Ishikawa (cell line): ENCODE measurements at regions not wholly inside any gene's neighbourhood (a gene's known extent, or its start where the extent isn't known, plus 50 kb on each side); places are given as distances from the start of the nearest gene placed in this dataset.

Source experiments
- CEBPB ChIP-seq: IDR thresholded peaks from 2 replicates; pipeline ENCODE4 v1.6.1; 2012
- CREB1 ChIP-seq: IDR thresholded peaks from 2 replicates; pipeline ENCODE4 v1.6.1; 2012; ENCODE audit warnings: low read depth
- EGR1 ChIP-seq: IDR thresholded peaks from 2 replicates; pipeline ENCODE4 v1.6.1; 2012
- EP300 ChIP-seq: IDR thresholded peaks from 2 replicates; pipeline ENCODE4 v1.6.1; 2012; ENCODE audit warnings: borderline replicate concordance
- FOXM1 ChIP-seq: IDR thresholded peaks from 2 replicates; pipeline ENCODE4 v1.6.1; 2012; ENCODE audit warnings: low read depth, borderline replicate concordance
- NFIC ChIP-seq: IDR thresholded peaks from 2 replicates; pipeline ENCODE4 v1.6.1; 2012
- RAD21 ChIP-seq: IDR thresholded peaks from 2 replicates; pipeline ENCODE4 v1.6.1; 2012; ENCODE audit warnings: low read depth
- TAF1 ChIP-seq: IDR thresholded peaks from 2 replicates; pipeline ENCODE4 v1.6.1; 2012; ENCODE audit warnings: low read depth, mild to moderate bottlenecking
- TCF12 ChIP-seq: IDR thresholded peaks from 2 replicates; pipeline ENCODE4 v1.6.1; 2012; ENCODE audit warnings: low read depth
- TEAD4 ChIP-seq: IDR thresholded peaks from 2 replicates; pipeline ENCODE4 v1.6.1; 2012
- USF1 ChIP-seq: IDR thresholded peaks from 2 replicates; pipeline ENCODE4 v1.6.1; 2012
- YY1 ChIP-seq: IDR thresholded peaks from 2 replicates; pipeline ENCODE4 v1.6.1; 2012; ENCODE audit warnings: low read depth
- ZBTB7A ChIP-seq: IDR thresholded peaks from 2 replicates; pipeline ENCODE4 v1.6.1; 2012; ENCODE audit warnings: low read depth
- TF ChIP-seq, protein P1 (sequence below): IDR thresholded peaks from 2 replicates; pipeline ENCODE4 v1.6.1; 2012
- TF ChIP-seq, protein P2 (sequence below): IDR thresholded peaks from 2 replicates; pipeline ENCODE4 v1.6.1; 2012; ENCODE audit warnings: low read depth, mild to moderate bottlenecking

DNA sequence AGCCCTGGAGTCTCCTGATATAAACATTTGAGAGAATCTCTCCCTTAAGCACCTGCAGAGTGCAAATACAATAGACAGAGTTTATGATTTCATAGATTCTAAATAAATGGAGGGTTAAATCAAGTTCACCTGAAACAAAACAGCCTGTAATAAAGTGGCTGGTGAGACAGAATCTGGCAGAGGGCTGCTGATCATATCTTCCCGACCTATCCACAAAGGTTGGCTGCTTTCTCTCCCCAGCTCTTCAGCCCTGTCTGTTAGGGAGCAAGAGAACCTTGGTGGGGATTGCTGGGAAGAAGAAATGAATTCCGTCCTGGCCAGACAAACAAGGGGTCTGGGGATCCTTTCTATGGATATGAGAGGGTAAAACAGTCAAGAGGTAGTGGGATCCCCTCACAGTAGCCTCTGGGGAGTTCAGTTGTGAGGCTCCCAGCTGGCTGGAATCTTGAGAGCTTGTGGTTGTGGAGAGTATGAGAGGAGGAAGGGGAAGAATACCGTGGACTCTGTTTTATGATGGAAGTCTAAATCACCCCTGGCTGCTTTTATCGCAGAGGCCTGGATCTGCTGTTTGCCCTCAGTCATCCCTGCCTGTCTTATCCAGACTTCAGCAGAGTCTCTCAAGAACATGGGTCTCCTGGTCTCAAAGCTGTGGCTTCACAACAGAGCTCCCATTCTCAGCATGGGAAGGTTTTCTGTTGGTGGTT, 451.3 kb downstream of the NTRK3 start:
- TF ChIP-seq EGR1 = no peak
- TF ChIP-seq RAD21 = no peak
- TF ChIP-seq, protein P1, sequence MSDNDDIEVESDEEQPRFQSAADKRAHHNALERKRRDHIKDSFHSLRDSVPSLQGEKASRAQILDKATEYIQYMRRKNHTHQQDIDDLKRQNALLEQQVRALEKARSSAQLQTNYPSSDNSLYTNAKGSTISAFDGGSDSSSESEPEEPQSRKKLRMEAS = no peak
- TF ChIP-seq YY1 = no peak
- TF ChIP-seq FOXM1 = no peak
- no peak for TF ChIP-seq CREB1
- TF ChIP-seq EP300 = no peak
- TF ChIP-seq CEBPB = no peak
- no peak for TF ChIP-seq TAF1
- no peak for TF ChIP-seq ZBTB7A
- no peak for TF ChIP-seq TCF12
- no peak for TF ChIP-seq USF1
- TF ChIP-seq NFIC = no peak
- TF ChIP-seq, protein P2, sequence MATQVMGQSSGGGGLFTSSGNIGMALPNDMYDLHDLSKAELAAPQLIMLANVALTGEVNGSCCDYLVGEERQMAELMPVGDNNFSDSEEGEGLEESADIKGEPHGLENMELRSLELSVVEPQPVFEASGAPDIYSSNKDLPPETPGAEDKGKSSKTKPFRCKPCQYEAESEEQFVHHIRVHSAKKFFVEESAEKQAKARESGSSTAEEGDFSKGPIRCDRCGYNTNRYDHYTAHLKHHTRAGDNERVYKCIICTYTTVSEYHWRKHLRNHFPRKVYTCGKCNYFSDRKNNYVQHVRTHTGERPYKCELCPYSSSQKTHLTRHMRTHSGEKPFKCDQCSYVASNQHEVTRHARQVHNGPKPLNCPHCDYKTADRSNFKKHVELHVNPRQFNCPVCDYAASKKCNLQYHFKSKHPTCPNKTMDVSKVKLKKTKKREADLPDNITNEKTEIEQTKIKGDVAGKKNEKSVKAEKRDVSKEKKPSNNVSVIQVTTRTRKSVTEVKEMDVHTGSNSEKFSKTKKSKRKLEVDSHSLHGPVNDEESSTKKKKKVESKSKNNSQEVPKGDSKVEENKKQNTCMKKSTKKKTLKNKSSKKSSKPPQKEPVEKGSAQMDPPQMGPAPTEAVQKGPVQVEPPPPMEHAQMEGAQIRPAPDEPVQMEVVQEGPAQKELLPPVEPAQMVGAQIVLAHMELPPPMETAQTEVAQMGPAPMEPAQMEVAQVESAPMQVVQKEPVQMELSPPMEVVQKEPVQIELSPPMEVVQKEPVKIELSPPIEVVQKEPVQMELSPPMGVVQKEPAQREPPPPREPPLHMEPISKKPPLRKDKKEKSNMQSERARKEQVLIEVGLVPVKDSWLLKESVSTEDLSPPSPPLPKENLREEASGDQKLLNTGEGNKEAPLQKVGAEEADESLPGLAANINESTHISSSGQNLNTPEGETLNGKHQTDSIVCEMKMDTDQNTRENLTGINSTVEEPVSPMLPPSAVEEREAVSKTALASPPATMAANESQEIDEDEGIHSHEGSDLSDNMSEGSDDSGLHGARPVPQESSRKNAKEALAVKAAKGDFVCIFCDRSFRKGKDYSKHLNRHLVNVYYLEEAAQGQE = no peak
- no peak for TF ChIP-seq TEAD4

DNA sequence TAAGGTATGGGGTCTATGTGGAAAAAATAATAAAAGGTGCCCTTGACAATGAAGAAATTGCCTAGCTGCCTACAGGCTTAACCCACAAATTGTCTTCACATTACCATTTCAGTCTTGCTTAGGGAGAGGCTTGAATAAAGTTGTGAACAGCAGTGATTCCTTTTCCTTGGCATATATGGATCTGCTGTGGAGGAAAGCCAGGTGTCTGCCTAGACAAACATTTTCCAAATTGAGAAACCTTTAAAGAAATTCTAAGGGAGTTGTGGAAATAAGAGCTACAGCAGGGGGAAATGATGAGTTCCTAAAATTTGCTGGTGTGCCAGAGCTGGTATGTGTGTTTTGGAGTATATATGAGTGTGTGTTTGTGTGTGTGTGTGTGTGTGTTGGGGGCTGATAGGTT, 452.1 kb downstream of the NTRK3 start:
- TF ChIP-seq EP300 (no peak), RAD21 (no peak), TCF12 (no peak), USF1 (no peak)
- TF ChIP-seq, protein P2 = no peak

DNA sequence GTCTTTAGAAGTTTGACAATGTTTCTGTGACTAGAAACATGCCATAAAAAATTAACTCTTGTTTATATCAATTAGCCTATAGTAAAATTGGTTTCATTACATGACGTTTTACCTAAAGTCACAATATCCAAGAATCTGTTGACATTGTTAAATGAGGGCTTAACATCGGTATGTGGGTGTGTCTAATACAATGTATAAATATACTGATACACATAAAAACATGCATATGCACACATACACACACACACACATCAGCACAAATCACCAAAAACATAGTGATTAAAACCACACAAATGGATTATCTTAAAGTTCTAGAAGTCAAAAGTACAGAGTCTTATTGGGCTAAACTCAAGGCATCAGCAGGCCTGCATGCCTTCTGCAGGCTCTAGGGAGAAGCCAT, 456.7 kb downstream of the NTRK3 start:
- TF ChIP-seq NFIC = no peak
- TF ChIP-seq EGR1 = no peak
- no peak for TF ChIP-seq TAF1
- no peak for TF ChIP-seq ZBTB7A
- no peak for TF ChIP-seq USF1
- TF ChIP-seq CEBPB = no peak
- TF ChIP-seq, protein P1 = no peak
- TF ChIP-seq, protein P2 = no peak
- no peak for TF ChIP-seq YY1
- no peak for TF ChIP-seq RAD21
- TF ChIP-seq FOXM1 = no peak
- TF ChIP-seq TEAD4 = no peak
- no peak for TF ChIP-seq CREB1
- TF ChIP-seq TCF12 = no peak

DNA sequence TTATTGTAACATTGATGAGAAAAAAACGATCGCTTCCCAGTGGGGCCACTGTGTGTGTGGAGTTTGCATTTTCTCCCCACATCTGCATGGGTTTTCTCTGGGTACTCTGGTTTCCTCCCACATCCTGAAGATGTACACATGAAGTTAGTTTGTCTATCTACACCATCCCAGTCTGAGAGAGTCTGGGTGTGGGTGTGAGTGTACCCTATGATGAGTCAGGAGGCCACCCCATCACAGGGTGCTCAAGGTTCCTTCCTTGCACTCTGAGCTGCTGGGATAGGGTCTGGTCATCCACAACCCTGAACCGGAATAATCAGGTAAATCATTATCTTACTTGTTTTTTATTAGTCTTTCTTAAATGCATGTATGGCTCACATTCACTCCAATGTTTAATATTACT, 457.1 kb downstream of the NTRK3 start:
- TF ChIP-seq TAF1 (no peak), NFIC (no peak), CEBPB (no peak), TEAD4 (no peak), YY1 (no peak), FOXM1 (no peak), CREB1 (no peak), USF1 (no peak), EP300 (no peak), TCF12 (no peak)
- TF ChIP-seq, protein P2 = no peak
- TF ChIP-seq, protein P1 = no peak
